H1 (cell line): ENCODE measurements at regions not wholly inside any gene's neighbourhood (a gene's known extent, or its start where the extent isn't known, plus 50 kb on each side); places are given as distances from the start of the nearest gene placed in this dataset.

Experiments used
- CTCF ChIA-PET: fragments of 300-600 bp; sonication (Branson Sonifier 250); formaldehyde crosslinking; loops from one replicate; lab custom pipeline; 2021; ENCODE audit not compliant: partially characterized antibody; lab: Charles Lee
- POLR2A ChIA-PET: fragments of 300-600 bp; sonication (Branson Sonifier 250); formaldehyde crosslinking; loops from one replicate; lab custom pipeline; 2021; ENCODE audit warnings: inconsistent platforms; ENCODE audit not compliant: partially characterized antibody; lab: Charles Lee
- DNase-seq, 2 experiments: peaks; one replicate each; pipeline versions ENCODE4 v3.0.0 to v3.0.0-alpha.2; 2010 to 2022; ENCODE audit warnings: low spot score in 2 of 2, low read depth in 1 of 2, mixed read lengths in 1 of 2
- FAIRE-seq: peaks from 2 replicates; lab custom pipeline; 2011; peaks lifted over from hg19 to GRCh38; lab: Jason Lieb, UNC
- H2AFZ ChIP-seq: 2 replicates; pipeline ENCODE4 v1.8.1; 2012; ENCODE audit warnings: low read length, inconsistent platforms
- H2AK5ac ChIP-seq: 2 replicates; pipeline ENCODE4 v1.6.1; 2013; ENCODE audit warnings: low read depth, low read length
- H2BK120ac ChIP-seq: replicated peaks from 2 replicates; pipeline ENCODE3; 2013; ENCODE audit warnings: low read depth, low read length, inconsistent platforms
- H2BK12ac ChIP-seq: 2 replicates; pipeline ENCODE4 v1.6.1; 2013; ENCODE audit warnings: low read depth, low read length
- H2BK15ac ChIP-seq: 2 replicates; pipeline ENCODE4 v1.6.1; 2013; ENCODE audit warnings: low read length
- H2BK20ac ChIP-seq: 2 replicates; pipeline ENCODE4 v1.6.1; 2013; ENCODE audit warnings: low read length
- H2BK5ac ChIP-seq: 2 replicates; pipeline ENCODE4 v1.6.1; 2013; ENCODE audit warnings: low read depth, low read length
- H3K14ac ChIP-seq: 2 replicates; pipeline ENCODE4 v1.6.1; 2013; ENCODE audit warnings: inconsistent platforms; ENCODE audit not compliant: insufficient read length
- H3K18ac ChIP-seq: 2 replicates; pipeline ENCODE4 v1.6.1; 2013; ENCODE audit warnings: low read length; ENCODE audit errors: extremely low read depth
- H3K23ac ChIP-seq: 2 replicates; pipeline ENCODE4 v1.6.1; 2013; ENCODE audit warnings: inconsistent platforms; ENCODE audit not compliant: insufficient read length
- H3K23me2 ChIP-seq: 2 replicates; pipeline ENCODE4 v1.6.1; 2013; ENCODE audit warnings: low read depth, low read length
- H3K27ac ChIP-seq: 2 replicates; pipeline ENCODE4 v1.6.1; 2011; ENCODE audit warnings: low read depth, low read length, inconsistent platforms
- H3K27me3 ChIP-seq, 4 experiments: replicated peaks in 1 of 4; 1 replicate in 1 of 4; 2 replicates in 3 of 4; pipeline versions ENCODE4 v1.6.1 to v1.8.1; 2011 to 2013; ENCODE audit warnings: low read length in 3 of 4, mild to moderate bottlenecking in 3 of 4, inconsistent platforms in 2 of 4, mixed read lengths in 2 of 4, moderate library complexity in 1 of 4; ENCODE audit not compliant: control insufficient read depth in 3 of 4, insufficient read depth in 3 of 4; ENCODE audit errors: extremely low read depth in 1 of 4
- H3K36me3 ChIP-seq, 4 experiments: 2 replicates each; pipeline versions ENCODE4 v1.6.1 to v1.8.1; 2011 to 2013; ENCODE audit warnings: mild to moderate bottlenecking in 4 of 4, low read length in 3 of 4, moderate library complexity in 2 of 4, control low read depth in 1 of 4, inconsistent platforms in 1 of 4; ENCODE audit not compliant: insufficient read depth in 4 of 4, control insufficient read depth in 2 of 4
- H3K4ac ChIP-seq: replicated peaks from 2 replicates; pipeline ENCODE3; 2013; ENCODE audit warnings: low read length, low read depth, mixed read lengths, inconsistent platforms; ENCODE audit not compliant: insufficient read length
- H3K4me1 ChIP-seq, 4 experiments: replicated peaks in 1 of 4; 1 replicate in 1 of 4; 2 replicates in 3 of 4; pipeline versions ENCODE4 v1.6.1 to v1.8.1; 2011 to 2013; ENCODE audit warnings: low read length in 3 of 4, inconsistent platforms in 2 of 4, mixed read lengths in 1 of 4; ENCODE audit not compliant: insufficient read depth in 4 of 4, control insufficient read depth in 3 of 4
- H3K4me2 ChIP-seq, 2 experiments: 2 replicates each; pipeline versions ENCODE4 v1.6.1 to v1.8.1; 2011 to 2013; ENCODE audit warnings: low read depth in 2 of 2, low read length in 2 of 2, control low read depth in 1 of 2, inconsistent platforms in 1 of 2, mild to moderate bottlenecking in 1 of 2; ENCODE audit not compliant: insufficient read depth in 1 of 2
- H3K4me3 ChIP-seq, 4 experiments: fragments of 200-600, 300-600 bp in 1 of 4; sonication (generic), shearing (Covaris generic), sonication (Bioruptor Twin) in 1 of 4; 2 replicates each; pipeline versions ENCODE4 v1.5.1 to v1.8.1; 2011 to 2016; ENCODE audit warnings: low read length in 4 of 4, low read depth in 3 of 4, control low read depth in 2 of 4, inconsistent platforms in 2 of 4, mild to moderate bottlenecking in 2 of 4, mixed read lengths in 1 of 4, moderate library complexity in 1 of 4; ENCODE audit not compliant: insufficient read depth in 2 of 4; ENCODE audit errors: extremely low read depth in 1 of 4
- H3K56ac ChIP-seq: replicated peaks from 2 replicates; pipeline ENCODE3; 2013; ENCODE audit warnings: low read depth, mild to moderate bottlenecking, mixed read lengths, low read length, inconsistent platforms; ENCODE audit not compliant: insufficient read length
- H3K79me1 ChIP-seq: 2 replicates; pipeline ENCODE4 v1.6.1; 2013; ENCODE audit warnings: low read depth, low read length, control low read depth
- H3K79me2 ChIP-seq, 2 experiments: 2 replicates each; pipeline versions ENCODE4 v1.6.1 to v1.8.1; 2012 to 2013; ENCODE audit warnings: low read length in 2 of 2, mild to moderate bottlenecking in 2 of 2, inconsistent platforms in 1 of 2; ENCODE audit not compliant: insufficient read depth in 2 of 2, control insufficient read depth in 1 of 2
- H3K9ac ChIP-seq, 4 experiments: replicated peaks in 1 of 4; 1 replicate in 1 of 4; 2 replicates in 3 of 4; pipeline versions ENCODE4 v1.6.1 to v1.8.1; 2011 to 2013; ENCODE audit warnings: low read depth in 3 of 4, low read length in 3 of 4, control low read depth in 2 of 4, mild to moderate bottlenecking in 2 of 4, moderate library complexity in 2 of 4, inconsistent platforms in 1 of 4; ENCODE audit errors: extremely low read depth in 1 of 4
- H3K9me3 ChIP-seq, 2 experiments: 2 replicates each; pipeline versions ENCODE4 v1.6.1 to v1.8.1; 2012 to 2013; ENCODE audit warnings: mild to moderate bottlenecking in 2 of 2, moderate library complexity in 2 of 2, control low read depth in 1 of 2, inconsistent platforms in 1 of 2, low read depth in 1 of 2, low read length in 1 of 2, mixed read lengths in 1 of 2; ENCODE audit not compliant: insufficient read depth in 2 of 2
- H4K20me1 ChIP-seq, 2 experiments: replicated peaks in 1 of 2; 2 replicates each; pipeline versions ENCODE3 to v1.8.1; 2011 to 2013; ENCODE audit warnings: inconsistent platforms in 2 of 2, low read length in 2 of 2, mild to moderate bottlenecking in 1 of 2; ENCODE audit not compliant: insufficient read depth in 2 of 2, control insufficient read depth in 1 of 2
- H4K5ac ChIP-seq: 2 replicates; pipeline ENCODE4 v1.6.1; 2013; ENCODE audit warnings: low read length, low read depth, mixed read lengths, inconsistent platforms; ENCODE audit not compliant: insufficient read length
- H4K8ac ChIP-seq: 2 replicates; pipeline ENCODE4 v1.8.0; 2013; ENCODE audit warnings: mild to moderate bottlenecking, moderate library complexity, low read length, inconsistent platforms; ENCODE audit not compliant: insufficient read depth; ENCODE audit errors: extremely low read depth
- H4K91ac ChIP-seq: replicated peaks from 2 replicates; pipeline ENCODE3; 2013; ENCODE audit warnings: low read length, mixed read lengths, inconsistent platforms; ENCODE audit not compliant: insufficient read length
- BCL11A ChIP-seq, 2 experiments: IDR thresholded peaks; one replicate each; pipeline ENCODE4 v1.6.1; 2011; ENCODE audit warnings: low read depth in 2 of 2, low read length in 2 of 2, mild to moderate bottlenecking in 2 of 2
- CBX5 ChIP-seq: fragments of 300-800, 300-1000 bp; sonication (generic); IDR thresholded peaks from 2 replicates; pipeline ENCODE4 v1.7.1; 2016; ENCODE audit warnings: antibody characterized with exemption, low read length, low read depth
- CBX8 ChIP-seq: fragments of 300-800, 300-1000 bp; sonication (generic); IDR thresholded peaks from 2 replicates; pipeline ENCODE4 v1.7.1; 2016; ENCODE audit warnings: low read depth, low read length, borderline replicate concordance
- EGR1 ChIP-seq: IDR thresholded peaks from 2 replicates; pipeline ENCODE4 v1.6.1; 2011; ENCODE audit warnings: low read depth, low read length, borderline replicate concordance
- FOSL1 ChIP-seq: IDR thresholded peaks from 2 replicates; pipeline ENCODE4 v1.6.1; 2011; ENCODE audit warnings: mild to moderate bottlenecking, low read depth, low read length, moderate library complexity; ENCODE audit not compliant: insufficient read depth
- GABPA ChIP-seq: IDR thresholded peaks from 2 replicates; pipeline ENCODE4 v1.6.1; 2011; ENCODE audit warnings: mild to moderate bottlenecking, low read length, moderate library complexity, borderline replicate concordance; ENCODE audit not compliant: insufficient read depth
- JUN ChIP-seq: IDR thresholded peaks from 2 replicates; pipeline ENCODE4 v1.6.1; 2011; ENCODE audit warnings: low read depth, mild to moderate bottlenecking, improper control_type of control experiment, low read length
- KDM4A ChIP-seq: IDR thresholded peaks from one replicate; pipeline ENCODE4 v1.7.1; 2012; ENCODE audit warnings: low read depth, mild to moderate bottlenecking, moderate library complexity, low read length, inconsistent platforms; ENCODE audit not compliant: severe bottlenecking
- MAFK ChIP-seq: IDR thresholded peaks from 2 replicates; pipeline ENCODE4 v1.6.1; 2012; ENCODE audit warnings: low read depth, mild to moderate bottlenecking, improper control_type of control experiment, low read length
- RXRA ChIP-seq: IDR thresholded peaks from 2 replicates; pipeline ENCODE4 v1.6.1; 2011; ENCODE audit warnings: low read depth, mild to moderate bottlenecking, low read length, moderate library complexity; ENCODE audit not compliant: insufficient read depth
- SP2 ChIP-seq: IDR thresholded peaks from 2 replicates; pipeline ENCODE4 v1.6.1; 2012; ENCODE audit warnings: mild to moderate bottlenecking, low read length, inconsistent platforms
- TAF1 ChIP-seq: IDR thresholded peaks from 2 replicates; pipeline ENCODE4 v1.6.1; 2011; ENCODE audit warnings: mild to moderate bottlenecking, low read depth, low read length
- WGBS, 2 experiments: shearing (Covaris generic) in 1 of 2; methylation state at CpG; one replicate each; pipeline versions ENCODE4 v1.1.6 to v1.1.7; 2013 to 2015; ENCODE audit warnings: low lambda C conversion rate in 2 of 2, mixed read lengths in 2 of 2, inconsistent platforms in 1 of 2, low coverage in 1 of 2, missing lambda C conversion rate in 1 of 2; ENCODE audit not compliant: insufficient replicate concordance in 2 of 2, insufficient coverage in 1 of 2, insufficient read length in 1 of 2; ENCODE audit errors: extremely low coverage in 1 of 2, missing lambda C conversion rate in 1 of 2; 5-methylcytosine and 5-hydroxymethylcytosine counted together
- TF ChIP-seq, protein P1 (sequence below): IDR thresholded peaks from 2 replicates; pipeline ENCODE4 v1.6.1; 2011; ENCODE audit warnings: low read depth, mild to moderate bottlenecking, low read length; ENCODE audit not compliant: insufficient read depth
- TF ChIP-seq, protein P2 (sequence below): IDR thresholded peaks from 2 replicates; pipeline ENCODE4 v1.6.1; 2012; ENCODE audit warnings: inconsistent platforms

DNA sequence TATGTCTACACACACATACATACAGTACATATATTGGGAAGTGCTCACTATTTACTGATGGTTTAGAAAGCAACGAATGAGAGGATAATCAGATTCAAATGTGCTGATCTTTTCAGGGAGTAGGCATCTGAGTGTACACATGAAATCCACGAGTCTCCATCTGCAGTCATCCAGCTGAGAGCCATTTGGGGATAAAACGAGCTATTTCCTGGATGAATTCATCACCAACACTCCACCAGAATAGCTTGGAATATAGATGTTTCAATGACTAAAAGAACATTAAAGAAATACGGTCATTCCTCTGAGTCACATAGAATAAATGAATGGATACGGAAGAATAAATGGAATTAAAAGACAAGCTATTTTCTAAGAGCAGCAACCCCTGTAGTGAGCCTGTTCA, 721.6 kb upstream of the ARGLU1 start:
- no peaks in the 10 kb centered on the region for H3K36me3 ChIP-seq
- H4K5ac ChIP-seq, result no peak overlapping the region
- no peak overlapping the region for H4K8ac ChIP-seq
- H3K4ac ChIP-seq, result no peak overlapping the region
- ChIA-PET POLR2A (no interaction called here), CTCF (interaction anchor here (1.3 to 1.8 kb wide), 2 partner anchors 11 to 12 kb away, joined by 3 to 4 read pairs; no protein-coding TSS in a partner anchor)
- no peak overlapping the region for H3K27ac ChIP-seq
- H3K23ac ChIP-seq, result no peak overlapping the region
- no peak overlapping the region for H2AK5ac ChIP-seq
- no peaks in the 10 kb centered on the region for H3K27me3 ChIP-seq
- no peak overlapping the region for H2BK15ac ChIP-seq
- H3K79me1 ChIP-seq, result no peaks in the 10 kb centered on the region
- no peak overlapping the region for H2BK5ac ChIP-seq
- no peaks in the 10 kb centered on the region for H3K23me2 ChIP-seq
- H2BK120ac ChIP-seq, result no peak overlapping the region
- FAIRE-seq, result no peak
- H3K56ac ChIP-seq, result no peak overlapping the region
- no peaks in the 10 kb centered on the region for H3K9me3 ChIP-seq
- WGBS, 2 experiments, result 82% methylated on average over 5 of the region's 5 CpGs; no CpG with 5 or more reads in 1 of the 2 experiments
- no peak overlapping the region for H2AFZ ChIP-seq
- no peak overlapping the region for H3K9ac ChIP-seq
- no peaks in the 10 kb centered on the region for H4K20me1 ChIP-seq
- H3K14ac ChIP-seq, result no peak overlapping the region
- no peaks in the 10 kb centered on the region for H3K79me2 ChIP-seq
- no peak for DNase-seq
- no peak overlapping the region for H3K4me3 ChIP-seq
- no peak overlapping the region for H3K18ac ChIP-seq
- no peak overlapping the region for H4K91ac ChIP-seq
- H3K4me1 ChIP-seq, result peaks cover 0 to under 1% (median 0%) of the 10 kb centered on the region in 4 experiments; a peak in 1 of 7 replicates
- no peak overlapping the region for H2BK12ac ChIP-seq
- no peak overlapping the region for H2BK20ac ChIP-seq
- H3K4me2 ChIP-seq, result no peak overlapping the region
- TF ChIP-seq, protein P1, sequence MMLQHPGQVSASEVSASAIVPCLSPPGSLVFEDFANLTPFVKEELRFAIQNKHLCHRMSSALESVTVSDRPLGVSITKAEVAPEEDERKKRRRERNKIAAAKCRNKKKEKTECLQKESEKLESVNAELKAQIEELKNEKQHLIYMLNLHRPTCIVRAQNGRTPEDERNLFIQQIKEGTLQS, result no peak
- TF ChIP-seq GABPA, result no peak
- no peak for TF ChIP-seq KDM4A
- TF ChIP-seq, protein P2, sequence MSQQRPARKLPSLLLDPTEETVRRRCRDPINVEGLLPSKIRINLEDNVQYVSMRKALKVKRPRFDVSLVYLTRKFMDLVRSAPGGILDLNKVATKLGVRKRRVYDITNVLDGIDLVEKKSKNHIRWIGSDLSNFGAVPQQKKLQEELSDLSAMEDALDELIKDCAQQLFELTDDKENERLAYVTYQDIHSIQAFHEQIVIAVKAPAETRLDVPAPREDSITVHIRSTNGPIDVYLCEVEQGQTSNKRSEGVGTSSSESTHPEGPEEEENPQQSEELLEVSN, result no peak
- TF ChIP-seq FOSL1, result no peak
- no peak for TF ChIP-seq RXRA
- TF ChIP-seq EGR1, result no peak
- no peak for TF ChIP-seq CBX5
- TF ChIP-seq TAF1, result no peak
- TF ChIP-seq MAFK, result no peak
- no peak for TF ChIP-seq JUN
- no peak for TF ChIP-seq CBX8
- TF ChIP-seq SP2, result no peak
- no peak for TF ChIP-seq BCL11A (IDR thresholded peaks at IDR 0.05; ENCODE audit: low read depth in 2 of 2, low read length in 2 of 2)
